Mammary epithelial cell (primary cell): ENCODE measurements at regions not wholly inside any gene's neighbourhood (a gene's known extent, or its start where the extent isn't known, plus 50 kb on each side); places are given as distances from the start of the nearest gene placed in this dataset.

Experiments used
- EZH2 ChIP-seq: IDR thresholded peaks from 2 replicates; pipeline ENCODE4 v1.6.1; 2012; ENCODE audit warnings: low read length, inconsistent platforms, borderline replicate concordance
- TF ChIP-seq, protein P1 (sequence below), 2 donors: IDR thresholded peaks in 1 of 2; conservative IDR thresholded peaks in 1 of 2; 2 replicates each; pipeline ENCODE4 v1.5.1; 2011 to 2012; ENCODE audit warnings: inconsistent platforms in 2 of 2, low read length in 2 of 2, mild to moderate bottlenecking in 2 of 2, control low read depth in 1 of 2, low read depth in 1 of 2; ENCODE audit not compliant: insufficient read depth in 1 of 2; ENCODE audit errors: extremely low read depth in 1 of 2

DNA sequence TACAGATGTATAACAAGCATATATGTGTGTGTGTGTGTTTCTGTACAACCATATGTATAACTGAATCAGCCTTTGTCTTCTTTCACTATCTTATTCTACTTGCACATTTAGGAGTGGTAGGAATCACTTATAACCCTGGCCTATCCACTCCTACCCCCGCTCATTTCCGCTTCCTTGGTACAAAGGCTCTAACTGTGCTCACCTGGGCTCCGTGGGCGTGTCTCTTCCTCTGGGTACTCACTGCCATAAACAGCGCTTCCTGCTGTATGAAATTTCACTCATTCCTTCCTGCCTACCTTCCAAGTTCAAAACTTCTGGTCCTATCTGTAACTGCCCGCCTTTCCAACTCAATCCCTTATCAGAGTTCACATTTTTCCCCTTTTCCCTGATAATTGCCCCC lies 815.5 kb downstream of the EPHA4 start:
- TF ChIP-seq, protein P1, sequence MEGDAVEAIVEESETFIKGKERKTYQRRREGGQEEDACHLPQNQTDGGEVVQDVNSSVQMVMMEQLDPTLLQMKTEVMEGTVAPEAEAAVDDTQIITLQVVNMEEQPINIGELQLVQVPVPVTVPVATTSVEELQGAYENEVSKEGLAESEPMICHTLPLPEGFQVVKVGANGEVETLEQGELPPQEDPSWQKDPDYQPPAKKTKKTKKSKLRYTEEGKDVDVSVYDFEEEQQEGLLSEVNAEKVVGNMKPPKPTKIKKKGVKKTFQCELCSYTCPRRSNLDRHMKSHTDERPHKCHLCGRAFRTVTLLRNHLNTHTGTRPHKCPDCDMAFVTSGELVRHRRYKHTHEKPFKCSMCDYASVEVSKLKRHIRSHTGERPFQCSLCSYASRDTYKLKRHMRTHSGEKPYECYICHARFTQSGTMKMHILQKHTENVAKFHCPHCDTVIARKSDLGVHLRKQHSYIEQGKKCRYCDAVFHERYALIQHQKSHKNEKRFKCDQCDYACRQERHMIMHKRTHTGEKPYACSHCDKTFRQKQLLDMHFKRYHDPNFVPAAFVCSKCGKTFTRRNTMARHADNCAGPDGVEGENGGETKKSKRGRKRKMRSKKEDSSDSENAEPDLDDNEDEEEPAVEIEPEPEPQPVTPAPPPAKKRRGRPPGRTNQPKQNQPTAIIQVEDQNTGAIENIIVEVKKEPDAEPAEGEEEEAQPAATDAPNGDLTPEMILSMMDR (conservative IDR thresholded peaks at IDR 0.05 in 1 of 2, IDR thresholded peaks at IDR 0.05 in 1 of 2; ENCODE audit: extremely low read depth in 1 of 2, insufficient read depth in 1 of 2, low read depth in 1 of 2, low read length in 2 of 2) = no peak
- no peak for TF ChIP-seq EZH2
